T-helper 2 cell treated with Interferon-gamma antibody and Interleukin-4, amounts not matched to agents 100 ng/mL and 5 ng/mL, for 36 hours (primary cell): ENCODE measurements at regions not wholly inside any gene's neighbourhood (a gene's known extent, or its start where the extent isn't known, plus 50 kb on each side); places are given as distances from the start of the nearest gene placed in this dataset.
"Not testable (repeated sequence)": the region's sequence is repeated elsewhere in the genome, so short reads cannot be mapped to it uniquely, and the experiment has no call there.

Source experiments
- intact Hi-C: fragments of 100-400 bp; cut with micrococcal nuclease; formaldehyde crosslinking; loops from one replicate; pipeline ENCODE4 v1.15.1; 2023

DNA sequence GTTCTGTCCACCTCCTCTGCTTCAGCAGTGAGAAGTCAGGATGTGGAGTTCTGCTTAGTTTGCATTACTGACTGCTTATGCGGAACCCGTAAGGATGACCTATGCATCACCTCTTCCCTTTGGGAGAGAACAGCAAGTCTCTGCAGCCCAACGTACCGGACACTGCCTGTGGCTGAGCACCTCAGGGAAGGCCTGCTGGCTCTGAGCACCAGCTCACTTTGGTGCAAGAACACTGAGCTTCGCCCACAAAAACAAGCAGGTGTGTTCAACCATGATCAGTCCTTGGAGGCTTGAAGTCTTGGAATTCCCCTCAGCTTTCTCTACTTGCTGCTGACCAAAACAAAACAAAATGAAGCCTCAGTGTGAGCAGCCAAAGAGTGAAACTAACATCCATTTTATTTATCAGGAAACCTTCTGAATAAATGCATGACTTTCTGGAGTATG lies 52.7 kb upstream of the NCK2 start:
- intact Hi-C loops, result no loop called here

DNA sequence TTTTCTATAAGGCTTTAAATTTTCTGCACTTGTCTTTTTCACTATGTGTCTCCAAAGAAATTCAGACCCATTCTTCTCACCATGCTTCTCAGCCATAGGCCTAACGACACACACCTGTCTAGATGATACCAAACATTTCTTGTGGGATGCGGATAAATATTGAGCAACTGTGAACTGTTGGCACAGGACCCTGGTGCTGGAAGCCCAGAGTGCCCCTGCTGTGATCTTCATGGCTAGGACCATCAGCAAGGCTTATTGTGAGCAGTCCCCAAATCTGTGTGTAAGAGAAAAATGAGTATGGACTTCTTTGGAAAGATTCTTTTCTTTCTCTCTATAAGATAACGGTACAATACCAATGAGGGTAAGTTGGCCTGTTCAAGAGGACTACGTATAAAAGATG lies 54.1 kb upstream of the NCK2 start:
- intact Hi-C loops, result no loop called here

DNA sequence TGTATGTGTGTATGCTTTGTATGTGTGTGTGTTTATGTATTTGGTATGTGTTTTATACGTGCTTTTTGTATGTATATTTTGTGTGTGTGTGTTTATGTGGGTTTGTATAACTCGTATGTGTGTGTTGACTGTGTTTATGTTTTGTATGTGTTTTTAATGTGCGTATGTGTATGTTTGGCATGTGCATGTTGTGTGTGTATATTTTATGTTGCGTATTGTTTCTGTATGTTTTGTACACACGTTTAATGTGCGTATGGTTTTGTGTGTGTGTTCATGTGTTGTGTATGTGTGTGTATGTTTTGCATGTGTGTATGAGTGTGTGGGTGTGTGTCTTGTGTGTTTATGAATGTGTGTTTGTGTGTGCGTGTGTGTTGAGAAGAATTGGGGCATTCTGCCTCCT lies 55.2 kb upstream of the NCK2 start:
- intact Hi-C loops, result no loop called here

DNA sequence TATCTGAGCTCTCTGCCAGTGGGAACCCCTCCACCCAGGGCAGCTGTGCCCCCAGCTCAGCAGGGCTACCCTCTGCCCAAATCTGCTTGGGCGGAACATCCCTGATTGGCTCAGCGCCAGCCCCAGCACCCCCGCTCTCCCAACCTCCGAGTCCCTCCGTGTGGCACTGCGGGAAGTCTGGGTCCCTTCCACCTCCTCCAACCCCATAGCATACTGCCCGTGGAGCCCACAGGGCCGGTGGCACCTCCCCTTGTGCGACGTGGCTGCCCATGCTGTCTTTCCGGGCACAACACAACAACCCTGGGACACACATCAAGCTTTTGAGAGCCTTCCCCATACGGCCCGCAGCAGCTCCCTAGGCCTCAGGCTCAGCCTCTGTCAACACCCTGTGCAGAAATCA lies 55.8 kb upstream of the NCK2 start:
- intact Hi-C loops, result no loop called here

DNA sequence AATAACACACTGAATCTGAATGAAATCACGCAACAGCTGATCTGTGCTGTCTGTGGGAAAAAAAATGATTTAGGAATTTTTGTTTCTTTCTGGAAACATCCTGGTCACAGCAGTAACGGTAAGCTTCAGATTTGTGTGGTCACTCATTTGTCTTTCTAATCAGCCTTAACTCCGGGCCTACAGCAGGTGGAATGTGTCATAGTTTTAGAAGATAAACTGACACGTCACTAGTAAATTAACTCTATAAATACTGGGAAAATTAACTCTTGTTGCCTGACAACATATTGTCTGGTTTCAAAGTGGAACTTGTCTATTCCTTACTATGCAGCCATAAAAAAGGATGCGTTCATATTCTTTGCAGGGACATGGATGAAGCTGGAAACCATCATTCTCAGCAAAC lies 58.1 kb upstream of the NCK2 start:
- intact Hi-C loops, result no loop called here

DNA sequence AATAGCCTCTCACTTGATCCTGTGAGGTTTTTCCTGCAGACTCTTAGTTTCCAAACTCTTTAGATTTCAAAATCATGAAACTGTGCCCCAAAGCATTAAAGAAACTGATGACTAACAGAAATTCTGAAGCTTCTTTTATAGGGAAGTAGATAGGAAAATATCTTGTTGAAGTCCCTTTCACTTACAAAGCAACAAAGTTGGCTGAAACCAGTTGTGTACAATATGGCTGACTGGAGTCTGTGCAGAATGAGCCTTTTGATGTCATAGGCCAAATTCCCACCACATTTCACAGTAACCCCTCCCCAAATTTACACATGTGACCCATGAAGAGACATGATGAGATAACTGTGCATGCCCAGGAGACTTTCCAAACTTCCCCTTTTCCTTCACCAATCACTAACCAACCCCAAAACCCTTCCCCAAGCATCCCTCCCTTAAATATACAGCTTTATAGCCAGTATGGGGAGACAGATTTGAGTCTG lies 61.7 kb upstream of the NCK2 start:
- intact Hi-C loops, result no loop called here

DNA sequence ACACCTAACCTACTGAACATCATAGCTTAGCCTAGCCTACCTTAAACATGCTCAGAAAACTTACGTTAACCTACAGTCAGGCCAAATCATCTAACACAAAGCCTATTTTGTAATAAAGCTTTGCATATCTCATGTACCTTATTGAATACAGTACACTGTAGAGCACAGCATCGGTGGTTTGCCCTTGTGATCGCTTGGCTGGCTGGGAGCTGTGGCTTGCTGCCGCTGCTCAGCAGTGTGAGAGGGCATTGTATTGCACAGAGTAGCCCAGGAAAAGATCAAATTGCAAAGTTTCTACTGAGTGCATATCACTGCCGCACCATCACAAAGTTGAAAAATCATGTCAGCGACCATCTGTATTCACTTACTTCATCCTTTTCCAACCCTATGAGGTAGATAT lies 62.3 kb upstream of the NCK2 start:
- intact Hi-C loops, result no loop called here

DNA sequence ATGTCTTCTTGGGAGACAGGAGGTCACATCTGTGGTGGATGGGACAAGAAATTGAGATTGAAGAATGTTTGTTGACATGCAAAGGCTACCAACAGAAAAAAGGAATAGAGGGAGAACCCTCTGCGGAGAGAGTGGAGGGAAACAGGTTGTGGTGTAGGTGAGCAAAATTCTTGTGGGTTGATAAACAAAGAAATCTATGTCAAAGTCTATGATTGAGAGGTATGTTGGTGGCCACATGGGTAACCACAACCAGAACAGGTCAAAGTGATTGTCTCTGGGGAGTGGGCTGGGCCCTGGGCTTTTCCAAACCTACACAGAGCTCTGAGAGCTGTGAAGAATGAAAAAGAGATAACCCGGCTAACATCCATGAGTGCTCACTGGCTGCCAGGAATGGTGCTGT lies 62.8 kb upstream of the NCK2 start:
- intact Hi-C loops, result no loop called here

DNA sequence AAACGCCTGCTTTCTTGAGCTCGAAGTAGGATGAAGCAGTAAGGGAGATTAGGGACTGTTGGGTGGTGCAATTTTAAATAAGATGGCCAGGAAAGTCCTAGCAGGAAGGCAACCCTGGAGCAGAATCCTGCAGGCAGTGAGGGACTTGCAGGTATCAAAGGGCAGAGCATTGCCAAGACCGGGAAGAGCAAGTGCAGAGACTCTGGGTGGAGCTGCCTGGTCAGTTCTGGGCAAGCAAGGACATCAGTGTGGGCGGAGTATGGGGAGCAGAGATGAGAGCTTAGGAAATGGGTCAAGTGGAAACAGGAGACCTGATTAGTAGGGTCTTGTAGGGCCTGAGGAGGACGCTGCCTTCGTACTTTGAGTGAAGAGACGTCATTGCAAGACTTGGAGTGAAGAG lies 64.4 kb upstream of the NCK2 start:
- intact Hi-C loops, result no loop called here

DNA sequence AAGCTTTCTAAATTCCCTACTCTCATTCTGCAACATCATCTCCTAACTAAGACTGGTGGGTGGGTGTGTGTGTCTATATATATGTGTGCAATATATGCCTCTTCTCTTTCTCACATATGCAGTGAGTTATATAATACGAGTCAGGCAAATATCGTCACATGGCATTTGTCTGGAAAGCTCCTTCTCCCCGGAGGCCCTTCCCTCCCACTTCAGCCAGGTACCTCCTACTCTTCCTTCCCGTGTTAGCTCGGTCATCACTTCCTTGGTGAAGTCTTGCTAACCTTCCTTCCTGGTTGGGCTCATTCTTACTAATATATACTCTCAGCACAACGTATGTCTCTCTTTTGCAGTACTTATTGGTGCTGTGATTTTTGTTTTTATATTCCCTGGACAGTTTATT lies 66.4 kb upstream of the NCK2 start:
- intact Hi-C loops, result no loop called here

DNA sequence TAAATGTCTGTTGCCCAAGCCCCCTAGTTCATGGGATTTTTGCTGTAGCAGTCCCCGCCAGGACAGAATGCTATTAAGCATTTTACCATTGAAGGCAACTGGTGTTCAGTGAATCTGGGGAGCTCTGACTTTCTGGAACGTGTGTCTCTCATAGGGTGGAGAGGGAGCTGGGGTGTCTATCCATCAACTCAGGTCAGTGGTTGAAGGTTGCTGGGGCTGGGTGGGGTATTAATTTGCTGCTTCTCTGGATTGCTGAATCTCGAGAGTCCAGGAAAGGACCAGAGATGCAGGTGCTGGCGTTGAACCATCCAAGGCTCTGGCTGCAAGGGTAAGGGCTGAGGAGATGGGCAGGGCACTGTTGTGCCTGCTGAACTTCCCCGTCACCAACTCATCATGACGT lies 66.8 kb upstream of the NCK2 start:
- intact Hi-C loops, result no loop called here

DNA sequence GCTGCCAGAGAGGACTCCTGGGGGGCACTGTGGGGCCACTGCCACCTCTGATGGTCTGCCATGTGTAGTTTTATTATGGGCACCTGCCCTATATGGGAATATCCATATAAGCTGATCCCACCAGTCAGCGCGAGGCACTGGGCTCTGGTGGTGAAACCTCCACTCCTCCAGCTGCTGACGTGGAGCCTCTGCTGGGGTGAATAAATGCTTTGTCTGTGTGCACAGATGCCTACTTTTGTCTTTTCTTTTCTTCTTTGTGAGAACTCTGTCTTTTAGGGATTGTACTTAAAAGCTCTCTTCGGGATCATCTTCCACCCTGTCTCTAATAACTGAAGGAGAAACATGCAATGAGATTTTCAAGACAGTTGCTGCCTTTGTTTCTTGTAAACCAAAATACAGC lies 68.9 kb upstream of the NCK2 start:
- intact Hi-C loops, result no loop called here

DNA sequence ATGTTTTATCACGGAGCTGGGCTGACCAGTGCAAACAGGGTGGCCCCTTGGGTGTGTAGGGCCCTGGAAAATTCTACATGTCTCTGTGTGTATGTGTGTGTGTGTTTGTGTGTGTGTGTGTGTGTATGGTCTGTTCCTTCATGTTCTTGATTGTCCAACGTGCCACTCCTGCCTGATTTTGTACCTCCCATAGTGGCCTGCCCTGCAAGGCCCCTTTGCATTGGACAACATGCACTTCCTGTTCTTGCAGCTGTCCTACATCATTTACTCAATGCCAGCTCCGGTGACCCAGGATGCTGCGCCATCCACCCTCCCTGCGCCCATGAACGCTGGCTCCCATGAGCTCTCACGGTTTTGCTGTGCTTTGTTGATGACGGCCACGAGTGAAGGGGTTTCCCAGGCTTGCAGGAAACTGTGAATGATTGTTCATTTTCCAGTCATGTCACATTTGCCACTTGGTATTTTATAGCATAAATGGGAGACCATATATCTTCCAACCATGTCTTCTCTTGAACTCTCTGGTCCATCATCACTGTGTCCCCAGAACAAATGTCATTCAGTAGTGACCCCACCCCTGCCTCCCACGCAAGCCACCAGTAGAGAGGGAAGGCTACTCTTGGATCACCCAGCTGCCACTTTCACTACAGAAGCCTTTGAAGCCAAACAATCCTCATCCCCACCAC lies 69.7 kb upstream of the NCK2 start:
- intact Hi-C loops, result no loop called here

DNA sequence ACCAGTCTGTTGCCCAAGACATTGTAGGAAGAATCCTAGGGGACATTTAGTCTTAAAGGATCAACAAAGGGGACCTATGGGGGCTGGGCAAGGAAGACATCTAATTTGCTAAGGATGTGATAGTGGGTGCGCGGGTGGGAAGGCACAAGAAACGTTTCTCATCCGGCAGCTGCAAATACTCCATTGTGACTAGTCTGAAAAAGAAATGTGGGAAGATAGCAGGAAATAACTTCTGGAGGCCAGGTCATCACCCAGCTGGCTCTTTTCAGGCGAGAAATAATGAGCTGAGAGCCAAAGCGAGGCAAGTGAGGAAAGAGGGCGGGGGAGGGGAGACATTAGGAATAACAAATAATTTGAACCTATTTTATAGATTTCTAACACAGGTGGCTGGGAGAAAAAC lies 70.3 kb upstream of the NCK2 start:
- intact Hi-C loops, result no loop called here

DNA sequence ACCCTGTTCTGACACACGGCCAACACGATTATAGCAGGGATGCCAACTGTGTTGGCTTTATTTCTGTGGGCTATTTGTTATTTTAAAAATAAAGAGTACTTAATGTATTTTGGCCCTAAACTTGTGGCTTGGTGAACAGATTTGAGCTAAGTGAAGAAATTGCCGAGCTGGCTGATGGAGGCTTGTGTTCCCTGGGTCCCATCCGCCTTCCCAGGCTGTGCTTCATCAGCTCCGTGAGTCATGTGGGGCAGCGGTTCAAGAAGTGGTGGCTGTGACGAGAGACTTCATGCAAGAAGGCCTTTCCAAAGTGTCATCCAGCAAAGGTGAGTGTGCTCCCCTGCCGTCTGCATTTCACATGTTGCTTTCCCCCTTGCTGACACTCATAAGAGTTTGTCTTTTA lies 73.6 kb upstream of the NCK2 start:
- intact Hi-C loops, result no loop called here

DNA sequence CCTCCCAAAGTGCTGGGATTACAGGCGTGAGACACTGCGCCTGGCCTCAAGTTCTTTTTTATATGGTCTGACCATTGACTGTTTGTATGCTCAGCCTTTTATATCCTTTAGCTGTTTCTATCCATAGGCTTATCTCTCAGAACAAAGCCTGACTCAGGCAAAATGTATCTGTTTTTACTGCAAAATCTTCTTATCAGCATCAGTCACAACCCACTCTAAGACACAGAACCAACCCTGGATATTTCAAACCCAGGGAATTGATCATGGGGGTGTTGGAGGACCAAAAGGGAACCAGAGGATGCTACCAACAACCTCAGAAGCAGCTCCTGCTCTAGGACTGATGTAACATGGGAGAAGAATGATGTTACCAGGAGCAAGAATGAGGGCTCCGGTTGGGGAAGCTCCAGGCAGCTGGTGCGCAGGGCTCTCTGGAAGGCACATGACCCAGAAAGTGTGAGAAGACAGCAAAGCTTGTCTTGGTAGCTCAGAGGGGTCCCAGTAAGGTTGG lies 75.3 kb upstream of the NCK2 start:
- intact Hi-C loops, result no loop called here

DNA sequence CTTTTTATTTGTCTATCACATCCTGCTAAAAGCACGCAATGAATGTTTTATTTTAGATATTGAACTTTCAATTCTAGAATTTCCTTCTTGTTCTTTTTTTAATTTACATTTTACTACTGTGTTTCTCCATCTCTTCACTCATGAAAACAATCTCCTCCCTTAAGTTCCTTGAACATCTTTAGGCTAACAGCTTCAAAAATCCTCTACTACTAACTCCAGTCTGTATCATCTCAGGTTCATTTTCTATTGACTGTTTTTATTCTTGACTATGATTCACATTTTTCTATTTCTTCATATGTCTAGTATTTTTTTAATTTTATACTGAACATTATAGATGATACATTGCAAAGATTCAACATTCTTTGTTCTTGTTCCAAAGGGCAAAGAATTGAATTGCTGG lies 79.2 kb upstream of the NCK2 start:
- intact Hi-C loops, result no loop called here

DNA sequence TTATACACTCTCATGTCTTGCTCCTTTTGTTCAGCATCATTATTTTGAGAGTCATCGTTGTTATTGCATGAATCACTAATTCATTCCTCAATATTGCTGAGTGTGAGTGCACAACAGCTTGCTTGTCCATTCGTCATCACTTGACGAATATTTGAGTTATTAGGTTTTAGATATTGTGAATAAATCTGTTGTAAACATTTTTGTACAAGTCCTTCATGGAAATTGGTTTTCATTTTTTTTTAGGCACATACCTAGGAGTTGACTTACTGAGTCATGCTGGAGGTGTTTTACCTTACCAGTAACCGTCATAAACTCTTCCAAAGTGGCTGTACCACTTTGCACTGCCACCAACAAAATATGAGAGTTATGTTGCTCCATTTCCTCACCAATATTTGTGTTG lies 84.2 kb upstream of the NCK2 start:
- intact Hi-C loops, result no loop called here

DNA sequence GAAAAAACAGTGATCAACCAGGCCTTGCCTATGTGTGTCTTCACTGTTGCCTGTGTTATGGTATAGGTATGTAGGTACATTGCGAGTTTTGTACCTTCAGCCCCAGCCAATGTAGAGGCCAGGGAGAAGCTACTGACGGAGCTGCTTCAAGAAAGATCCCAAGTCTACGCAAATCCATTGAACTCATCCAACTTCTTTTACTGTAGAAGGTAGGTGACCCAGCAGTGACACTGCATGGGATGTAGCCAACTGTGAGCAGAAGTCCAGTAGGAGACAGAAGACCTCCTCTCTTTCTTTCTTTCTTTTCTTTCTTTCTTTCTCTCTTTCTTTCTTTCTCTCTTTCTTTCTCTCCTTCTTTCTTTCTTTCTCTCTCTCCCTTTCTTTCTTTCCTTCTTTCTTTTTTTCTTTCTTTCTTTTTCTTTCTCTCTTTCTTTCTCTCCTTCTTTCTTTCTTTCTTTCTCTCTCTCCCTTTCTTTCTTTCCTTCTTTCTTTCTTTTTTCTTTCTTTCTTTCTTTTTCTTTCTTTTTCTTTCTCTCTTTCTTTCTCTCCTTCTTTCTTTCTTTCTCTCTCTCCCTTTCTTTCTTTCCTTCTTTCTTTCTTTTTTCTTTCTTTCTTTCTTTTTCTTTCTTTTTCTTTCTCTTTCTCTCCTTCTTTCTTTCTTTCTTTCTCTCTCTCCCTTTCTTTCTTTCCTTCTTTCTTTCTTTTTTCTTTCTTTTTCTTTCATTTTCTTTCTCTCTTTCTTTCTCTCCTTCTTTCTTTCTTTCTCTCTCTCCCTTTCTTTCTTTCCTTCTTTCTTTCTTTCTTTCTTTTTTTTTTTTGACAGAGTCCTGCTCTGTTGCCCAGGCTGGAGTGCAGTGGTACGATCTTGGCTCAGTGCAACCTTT lies 88.7 kb upstream of the NCK2 start:
- intact Hi-C loops, result not testable (repeated sequence)

DNA sequence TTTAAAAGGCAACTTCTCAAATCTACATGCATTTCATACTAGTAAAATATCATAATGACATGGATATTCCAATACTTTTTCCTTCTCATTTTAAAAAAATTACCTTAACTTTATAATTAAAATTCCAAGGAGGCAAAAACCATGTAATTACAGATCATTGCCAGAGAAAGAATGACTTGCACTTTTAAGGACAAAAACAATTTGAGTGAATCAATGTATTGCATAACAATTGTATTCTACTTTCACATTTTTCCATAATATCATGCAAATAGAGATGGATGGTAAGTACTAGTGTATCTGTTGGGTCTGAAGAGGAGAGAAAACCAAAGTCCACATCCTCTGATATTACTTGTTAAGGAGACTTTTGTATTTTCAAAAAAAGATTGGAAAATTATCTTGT lies 89.5 kb upstream of the NCK2 start:
- intact Hi-C loops, result no loop called here

DNA sequence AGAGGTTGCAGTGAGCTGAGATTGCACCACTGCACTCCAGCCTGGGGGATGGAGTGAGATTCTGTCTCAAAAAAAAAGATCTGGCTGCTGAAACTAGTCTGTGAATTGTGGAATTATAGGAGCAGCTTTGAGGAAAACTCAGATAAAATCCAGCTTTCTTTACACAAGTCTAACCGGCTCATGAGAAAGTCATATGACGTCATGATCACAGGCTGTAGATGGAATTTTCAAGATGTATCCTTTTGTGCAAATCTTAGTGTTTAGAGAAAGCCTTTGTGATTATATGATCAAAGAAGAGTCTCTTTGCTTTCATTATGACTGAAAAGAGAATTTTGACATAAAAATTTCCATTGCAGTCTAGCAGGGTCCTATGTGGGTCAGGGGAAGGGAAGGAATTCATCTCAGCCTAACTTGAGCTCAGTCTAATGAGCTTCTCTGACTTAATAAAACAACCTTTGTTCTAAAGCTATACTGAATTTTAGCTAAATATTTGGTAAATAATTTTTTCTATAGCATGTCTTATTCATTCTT lies 90.2 kb upstream of the NCK2 start:
- intact Hi-C loops, result no loop called here

DNA sequence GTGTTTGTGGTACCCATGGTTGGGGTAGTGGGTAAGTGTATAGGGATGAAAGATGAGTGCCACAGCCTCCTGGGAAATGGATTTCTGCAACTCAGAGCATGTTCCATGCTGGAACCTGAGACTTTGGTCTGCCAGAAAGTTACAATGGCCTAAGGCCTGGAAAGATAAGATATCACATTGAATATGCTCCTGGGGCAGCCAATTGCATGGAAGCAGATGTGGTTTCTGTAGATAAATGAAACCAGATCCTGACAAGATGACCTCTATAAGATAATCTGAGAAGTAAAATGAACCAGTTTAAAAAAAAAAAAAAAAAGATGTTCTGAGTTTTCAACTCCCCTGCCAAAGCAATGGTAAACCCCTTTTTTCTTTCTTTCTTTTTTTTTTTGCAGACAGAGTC lies 91.4 kb upstream of the NCK2 start:
- intact Hi-C loops, result no loop called here
